Stimulated activated memory B cell treated with anti-CD40 and anti-IgM and Interleukin-4, amounts not matched to agents 10 μg/mL and 1 μg/mL and 100 μg/mL, for 72 hours (primary cell): ENCODE measurements at regions not wholly inside any gene's neighbourhood (a gene's known extent, or its start where the extent isn't known, plus 50 kb on each side); places are given as distances from the start of the nearest gene placed in this dataset.

Experiments
- ATAC-seq: fragments of 150-1000 bp; cut with Tn5 transposase; 2 replicates; pipeline ENCODE4 v1.10.0; 2021
- H3K27ac Mint-ChIP-seq: one replicate; pipeline ENCODE4 v1.8.0; 2022; ENCODE audit warnings: mild to moderate bottlenecking, mixed read lengths
- H3K27me3 Mint-ChIP-seq: one replicate; pipeline ENCODE4 v1.8.0; 2022; ENCODE audit warnings: mixed read lengths
- H3K36me3 Mint-ChIP-seq: one replicate; pipeline ENCODE4 v1.8.0; 2022; ENCODE audit warnings: mixed read lengths
- H3K4me1 Mint-ChIP-seq: one replicate; pipeline ENCODE4 v1.8.0; 2022; ENCODE audit warnings: mixed read lengths
- H3K4me3 Mint-ChIP-seq: one replicate; pipeline ENCODE4 v1.8.0; 2022; ENCODE audit warnings: mild to moderate bottlenecking, moderate library complexity, mixed read lengths
- H3K9me3 Mint-ChIP-seq: one replicate; pipeline ENCODE4 v1.8.0; 2022; ENCODE audit warnings: mixed read lengths

- Mint-ChIP-seq H3K4me3 (no peak overlapping the region), H3K27me3 (no peaks in the 10 kb centered on the region), H3K9me3 (peaks cover 3% of the 10 kb centered on the region), H3K4me1 (no peaks in the 10 kb centered on the region), H3K36me3 (no peaks in the 10 kb centered on the region), H3K27ac (no peak overlapping the region)
- no peak for ATAC-seq
These were observed 261.5 kb downstream of the BMP2 start for GRCh38 chr20:7029019-7029418.

GRCh38 chr20:7031222-7031621 lies 263.7 kb downstream of the BMP2 start:
- Mint-ChIP-seq H3K36me3 (no peaks in the 10 kb centered on the region), H3K27me3 (no peaks in the 10 kb centered on the region), H3K4me1 (no peaks in the 10 kb centered on the region), H3K27ac (no peak overlapping the region), H3K4me3 (no peak overlapping the region), H3K9me3 (peaks cover 6% of the 10 kb centered on the region)
- no peak for ATAC-seq

- Mint-ChIP-seq H3K36me3 (no peaks in the 10 kb centered on the region), H3K4me1 (no peaks in the 10 kb centered on the region), H3K27me3 (no peaks in the 10 kb centered on the region), H3K27ac (no peak overlapping the region), H3K9me3 (peaks cover 13% of the 10 kb centered on the region), H3K4me3 (no peak overlapping the region)
- no peak for ATAC-seq
These were observed 270.5 kb downstream of the BMP2 start for GRCh38 chr20:7038029-7038428.

- ATAC-seq: no peak
- Mint-ChIP-seq H3K4me1 (no peaks in the 10 kb centered on the region), H3K9me3 (peaks cover 3% of the 10 kb centered on the region), H3K36me3 (no peaks in the 10 kb centered on the region), H3K4me3 (no peak overlapping the region), H3K27ac (no peak overlapping the region), H3K27me3 (no peaks in the 10 kb centered on the region)
These were observed 290.1 kb downstream of the BMP2 start for GRCh38 chr20:7057611-7058010.

GRCh38 chr20:7078804-7079203 lies 311.3 kb downstream of the BMP2 start:
- Mint-ChIP-seq H3K27ac (no peak overlapping the region), H3K4me3 (no peak overlapping the region), H3K9me3 (peaks cover 3% of the 10 kb centered on the region), H3K27me3 (no peaks in the 10 kb centered on the region), H3K36me3 (no peaks in the 10 kb centered on the region), H3K4me1 (no peaks in the 10 kb centered on the region)
- ATAC-seq: no peak

GRCh38 chr20:7080472-7080871 lies 313.0 kb downstream of the BMP2 start:
- no peaks in the 10 kb centered on the region for H3K36me3 Mint-ChIP-seq
- no peaks in the 10 kb centered on the region for H3K4me1 Mint-ChIP-seq
- ATAC-seq: no peak
- no peak overlapping the region for H3K4me3 Mint-ChIP-seq
- no peaks in the 10 kb centered on the region for H3K27me3 Mint-ChIP-seq
- H3K27ac Mint-ChIP-seq: no peak overlapping the region
- peaks cover 3% of the 10 kb centered on the region for H3K9me3 Mint-ChIP-seq

GRCh38 chr20:7085467-7085866 lies 318.0 kb downstream of the BMP2 start:
- ATAC-seq: no peak
- Mint-ChIP-seq H3K27ac (no peak overlapping the region), H3K9me3 (peaks cover 8% of the 10 kb centered on the region), H3K4me1 (no peaks in the 10 kb centered on the region), H3K27me3 (no peaks in the 10 kb centered on the region), H3K4me3 (no peak overlapping the region), H3K36me3 (no peaks in the 10 kb centered on the region)

GRCh38 chr20:7087803-7088202 lies 320.3 kb downstream of the BMP2 start:
- Mint-ChIP-seq H3K4me1 (no peaks in the 10 kb centered on the region), H3K9me3 (peaks cover 8% of the 10 kb centered on the region)

GRCh38 chr20:7090001-7090400 lies 322.5 kb downstream of the BMP2 start:
- Mint-ChIP-seq H3K27me3 (no peaks in the 10 kb centered on the region), H3K4me3 (no peak overlapping the region), H3K4me1 (no peaks in the 10 kb centered on the region), H3K9me3 (peaks cover 8% of the 10 kb centered on the region), H3K27ac (no peak overlapping the region), H3K36me3 (no peaks in the 10 kb centered on the region)
- ATAC-seq: no peak

More at GRCh38 chr20:7087803-7088202, 320.3 kb downstream of the BMP2 start:
- H3K4me3 Mint-ChIP-seq: no peak overlapping the region
- no peaks in the 10 kb centered on the region for H3K27me3 Mint-ChIP-seq
- H3K36me3 Mint-ChIP-seq: no peaks in the 10 kb centered on the region
- ATAC-seq: no peak
- H3K27ac Mint-ChIP-seq: no peak overlapping the region

GRCh38 chr20:7090811-7091210 lies 323.3 kb downstream of the BMP2 start:
- no peaks in the 10 kb centered on the region for H3K4me1 Mint-ChIP-seq
- peak; percentile 8 for ATAC-seq
- H3K9me3 Mint-ChIP-seq: peaks cover 7% of the 10 kb centered on the region
- H3K4me3 Mint-ChIP-seq: no peak overlapping the region
- H3K27ac Mint-ChIP-seq: no peak overlapping the region
- H3K27me3 Mint-ChIP-seq: no peaks in the 10 kb centered on the region
- no peaks in the 10 kb centered on the region for H3K36me3 Mint-ChIP-seq

- no peak overlapping the region for H3K27ac Mint-ChIP-seq
These were observed 324.2 kb downstream of the BMP2 start for GRCh38 chr20:7091655-7092054.

GRCh38 chr20:7094438-7094997 lies 327.0 kb downstream of the BMP2 start:
- H3K27ac Mint-ChIP-seq: no peak overlapping the region
- H3K9me3 Mint-ChIP-seq: peaks cover 7% of the 10 kb centered on the region
- no peak for ATAC-seq

More at GRCh38 chr20:7091655-7092054, 324.2 kb downstream of the BMP2 start:
- Mint-ChIP-seq H3K36me3 (no peaks in the 10 kb centered on the region), H3K4me1 (no peaks in the 10 kb centered on the region), H3K9me3 (peaks cover 3% of the 10 kb centered on the region), H3K27me3 (no peaks in the 10 kb centered on the region), H3K4me3 (no peak overlapping the region)
- ATAC-seq: no peak

GRCh38 chr20:7106910-7107309 lies 339.4 kb downstream of the BMP2 start:
- Mint-ChIP-seq H3K4me3 (no peak overlapping the region), H3K27ac (no peak overlapping the region), H3K27me3 (no peaks in the 10 kb centered on the region), H3K4me1 (no peaks in the 10 kb centered on the region), H3K36me3 (no peaks in the 10 kb centered on the region), H3K9me3 (peaks cover 5% of the 10 kb centered on the region)
- no peak for ATAC-seq

More at GRCh38 chr20:7094438-7094997, 327.0 kb downstream of the BMP2 start:
- Mint-ChIP-seq H3K4me1 (no peaks in the 10 kb centered on the region), H3K36me3 (no peaks in the 10 kb centered on the region), H3K27me3 (no peaks in the 10 kb centered on the region), H3K4me3 (no peak overlapping the region)

GRCh38 chr20:7108929-7109328 lies 341.4 kb downstream of the BMP2 start:
- Mint-ChIP-seq H3K4me1 (no peaks in the 10 kb centered on the region), H3K4me3 (no peak overlapping the region), H3K36me3 (no peaks in the 10 kb centered on the region), H3K9me3 (peaks cover 3% of the 10 kb centered on the region), H3K27ac (no peak overlapping the region), H3K27me3 (no peaks in the 10 kb centered on the region)
- no peak for ATAC-seq

- Mint-ChIP-seq H3K9me3 (peaks cover 3% of the 10 kb centered on the region), H3K4me3 (no peak overlapping the region), H3K27ac (no peak overlapping the region), H3K4me1 (no peaks in the 10 kb centered on the region), H3K27me3 (no peaks in the 10 kb centered on the region), H3K36me3 (no peaks in the 10 kb centered on the region)
- no peak for ATAC-seq
These were observed 346.3 kb downstream of the BMP2 start for GRCh38 chr20:7113577-7114466.

- Mint-ChIP-seq H3K9me3 (peaks cover 6% of the 10 kb centered on the region), H3K4me3 (no peak overlapping the region), H3K4me1 (no peaks in the 10 kb centered on the region), H3K27ac (no peak overlapping the region), H3K36me3 (no peaks in the 10 kb centered on the region), H3K27me3 (no peaks in the 10 kb centered on the region)
- ATAC-seq: no peak
These were observed 356.0 kb downstream of the BMP2 start for GRCh38 chr20:7123457-7123856.
